OCI-LY3 (cell line): ENCODE measurements at regions not wholly inside any gene's neighbourhood (a gene's known extent, or its start where the extent isn't known, plus 50 kb on each side); places are given as distances from the start of the nearest gene placed in this dataset.
"Not testable (repeated sequence)": the region's sequence is repeated elsewhere in the genome, so short reads cannot be mapped to it uniquely, and the experiment has no call there.

Experiments used
- H2AFZ ChIP-seq: fragments of 200-600, 300-600 bp; shearing (Covaris generic); 2 replicates; pipeline ENCODE4 v1.6.0; 2014; ENCODE audit warnings: antibody characterized with exemption, low read depth, low read length
- H3K27ac ChIP-seq: fragments of 200-600, 300-600 bp; sonication (generic); 2 replicates; pipeline ENCODE4 v1.5.1; 2014; ENCODE audit warnings: mild to moderate bottlenecking, low read length, moderate library complexity, mixed read lengths
- H3K27me3 ChIP-seq: fragments of 200-600, 300-600 bp; sonication (generic); 2 replicates; pipeline ENCODE4 v1.6.1; 2014; ENCODE audit warnings: low read depth, low read length, mixed read lengths
- H3K36me3 ChIP-seq: fragments of 200-600, 300-600 bp; sonication (generic); replicated peaks from 2 replicates; pipeline ENCODE3; 2014; ENCODE audit warnings: low read depth, low read length, mixed read lengths
- H3K4me1 ChIP-seq: fragments of 300-600, 200-600 bp; sonication (generic); 2 replicates; pipeline ENCODE4 v1.6.1; 2014; ENCODE audit warnings: low read length, mixed read lengths
- H3K4me2 ChIP-seq: fragments of 200-600, 300-600 bp; sonication (generic); 2 replicates; pipeline ENCODE4 v1.6.1; 2014; ENCODE audit warnings: low read length, mixed read lengths
- H3K4me3 ChIP-seq: fragments of 300-600, 200-600 bp; sonication (generic); 2 replicates; pipeline ENCODE4 v1.5.1; 2014; ENCODE audit warnings: antibody characterized with exemption, mild to moderate bottlenecking, low read length, moderate library complexity
- H3K79me2 ChIP-seq: fragments of 300-600, 200-600 bp; shearing (Covaris generic); 2 replicates; pipeline ENCODE4 v1.6.1; 2014; ENCODE audit warnings: mild to moderate bottlenecking, low read length, mixed read lengths
- H3K9ac ChIP-seq: fragments of 300-600, 200-600 bp; shearing (Covaris generic); 2 replicates; pipeline ENCODE4 v1.6.0; 2014; ENCODE audit warnings: mild to moderate bottlenecking, low read length, moderate library complexity
- H3K9me3 ChIP-seq: fragments of 200-600, 300-600 bp; shearing (Covaris generic); 2 replicates; pipeline ENCODE4 v1.6.1; 2014; ENCODE audit warnings: low read length, mixed read lengths; ENCODE audit not compliant: insufficient read depth
- H4K20me1 ChIP-seq: fragments of 200-600, 300-600 bp; sonication (generic); 2 replicates; pipeline ENCODE4 v1.6.1; 2016; ENCODE audit warnings: low read length, mixed read lengths; ENCODE audit not compliant: insufficient read depth
- EZH2phosphoT487 ChIP-seq: fragments of 200-600 bp; shearing (Covaris generic); IDR thresholded peaks from 2 replicates; pipeline ENCODE4 v1.6.1; 2018; ENCODE audit warnings: antibody characterized with exemption, mixed run types, low read depth
- TF ChIP-seq, protein P1 (sequence below): fragments of 200-600, 300-600 bp; sonication (generic); IDR thresholded peaks from 2 replicates; pipeline ENCODE4 v1.5.1; 2014; ENCODE audit warnings: antibody characterized with exemption, low read length, low read depth

DNA sequence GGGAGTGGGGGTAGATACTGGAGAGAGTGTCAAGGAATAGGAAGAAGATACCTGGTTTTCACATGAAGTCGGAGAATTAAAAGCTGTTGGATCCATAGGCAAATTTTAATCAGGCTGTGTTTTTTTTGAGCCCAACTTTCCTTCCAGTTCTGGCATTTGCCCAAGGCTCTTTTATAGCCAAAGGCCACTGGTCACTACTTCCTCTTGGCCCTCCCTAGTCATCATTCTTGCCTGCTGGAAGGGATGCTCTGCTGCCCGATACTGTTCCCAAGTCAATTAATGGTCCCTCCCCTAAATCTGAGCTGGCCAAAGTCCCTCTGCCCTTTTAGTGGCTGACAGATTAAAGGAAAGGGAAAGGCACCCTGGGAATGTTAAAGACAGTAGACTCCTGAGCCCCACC is 102.8 kb upstream of the ZNF648 start:
- no peak overlapping the region for H3K9ac ChIP-seq
- no peak overlapping the region for H3K4me3 ChIP-seq
- no peak overlapping the region for H2AFZ ChIP-seq
- H3K27me3 ChIP-seq, result peaks cover 29% of the 10 kb centered on the region
- H3K27ac ChIP-seq, result no peak overlapping the region
- TF ChIP-seq, protein P1, sequence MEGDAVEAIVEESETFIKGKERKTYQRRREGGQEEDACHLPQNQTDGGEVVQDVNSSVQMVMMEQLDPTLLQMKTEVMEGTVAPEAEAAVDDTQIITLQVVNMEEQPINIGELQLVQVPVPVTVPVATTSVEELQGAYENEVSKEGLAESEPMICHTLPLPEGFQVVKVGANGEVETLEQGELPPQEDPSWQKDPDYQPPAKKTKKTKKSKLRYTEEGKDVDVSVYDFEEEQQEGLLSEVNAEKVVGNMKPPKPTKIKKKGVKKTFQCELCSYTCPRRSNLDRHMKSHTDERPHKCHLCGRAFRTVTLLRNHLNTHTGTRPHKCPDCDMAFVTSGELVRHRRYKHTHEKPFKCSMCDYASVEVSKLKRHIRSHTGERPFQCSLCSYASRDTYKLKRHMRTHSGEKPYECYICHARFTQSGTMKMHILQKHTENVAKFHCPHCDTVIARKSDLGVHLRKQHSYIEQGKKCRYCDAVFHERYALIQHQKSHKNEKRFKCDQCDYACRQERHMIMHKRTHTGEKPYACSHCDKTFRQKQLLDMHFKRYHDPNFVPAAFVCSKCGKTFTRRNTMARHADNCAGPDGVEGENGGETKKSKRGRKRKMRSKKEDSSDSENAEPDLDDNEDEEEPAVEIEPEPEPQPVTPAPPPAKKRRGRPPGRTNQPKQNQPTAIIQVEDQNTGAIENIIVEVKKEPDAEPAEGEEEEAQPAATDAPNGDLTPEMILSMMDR, result no peak
- H3K36me3 ChIP-seq, result no peaks in the 10 kb centered on the region
- H3K4me1 ChIP-seq, result no peaks in the 10 kb centered on the region
- no peak overlapping the region for H3K4me2 ChIP-seq
- H3K79me2 ChIP-seq, result no peaks in the 10 kb centered on the region
- peaks cover 7% of the 10 kb centered on the region; the same call in 1 of the 2 replicates for H3K9me3 ChIP-seq
- no peaks in the 10 kb centered on the region for H4K20me1 ChIP-seq

DNA sequence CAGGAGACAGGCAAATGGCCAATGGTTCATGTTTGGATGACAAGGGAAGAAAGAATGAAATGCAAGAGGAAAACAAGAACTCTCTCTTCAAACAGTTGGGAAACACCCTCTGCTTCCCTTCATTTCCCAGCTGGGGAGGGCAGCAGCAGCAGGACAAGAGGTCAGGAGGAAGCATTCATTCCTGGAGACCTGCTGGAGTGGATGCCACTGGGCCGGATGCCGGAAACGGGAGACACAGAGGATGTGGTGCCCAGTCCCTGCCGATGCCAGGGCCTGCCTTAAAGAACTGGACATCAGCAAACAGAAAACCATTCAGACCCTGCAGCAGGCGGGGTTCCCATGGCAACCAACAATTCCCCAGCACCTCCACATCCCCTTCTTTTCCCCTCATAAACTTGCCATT is 102.3 kb upstream of the ZNF648 start:
- Histone ChIP-seq H3K4me2 (no peak overlapping the region), H3K79me2 (no peaks in the 10 kb centered on the region), H4K20me1 (no peaks in the 10 kb centered on the region), H3K27me3 (peaks cover 29% of the 10 kb centered on the region), H3K36me3 (no peaks in the 10 kb centered on the region), H3K9me3 (peaks cover 11% of the 10 kb centered on the region; the same call in 1 of the 2 replicates), H3K4me3 (no peak overlapping the region), H2AFZ (no peak overlapping the region), H3K27ac (no peak overlapping the region), H3K9ac (no peak overlapping the region), H3K4me1 (no peaks in the 10 kb centered on the region)
- no peak for TF ChIP-seq EZH2phosphoT487
- TF ChIP-seq, protein P1, result no peak

DNA sequence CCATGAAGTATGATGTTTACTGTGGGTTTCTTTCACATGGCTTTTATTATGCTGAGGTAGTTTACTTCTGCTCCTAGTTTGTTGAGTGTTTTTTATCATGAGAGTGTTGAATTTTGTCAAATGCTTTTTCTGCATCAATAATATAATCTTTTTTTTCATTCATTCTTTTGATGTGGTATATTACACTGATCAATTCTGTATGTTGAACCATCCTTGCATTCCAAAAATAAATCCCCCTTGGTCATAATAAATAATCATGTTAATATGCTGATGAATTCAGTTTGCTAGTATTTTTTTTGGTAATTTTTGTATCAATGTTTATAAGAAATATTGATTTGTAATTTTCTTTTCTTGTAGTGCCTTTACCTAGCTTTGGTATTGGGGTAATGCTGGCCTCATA is 97.9 kb upstream of the ZNF648 start:
- no peak overlapping the region for H3K9ac ChIP-seq
- H3K4me1 ChIP-seq, result no peaks in the 10 kb centered on the region
- no peak overlapping the region for H3K27ac ChIP-seq
- no peak overlapping the region for H3K4me3 ChIP-seq
- H3K27me3 ChIP-seq, result no peaks in the 10 kb centered on the region; the same call in 1 of the 2 replicates
- no peak overlapping the region for H2AFZ ChIP-seq
- H3K9me3 ChIP-seq, result peaks cover 15% of the 10 kb centered on the region; the same call in 1 of the 2 replicates
- no peaks in the 10 kb centered on the region for H3K79me2 ChIP-seq
- no peak overlapping the region for H3K4me2 ChIP-seq
- no peaks in the 10 kb centered on the region for H4K20me1 ChIP-seq
- TF ChIP-seq EZH2phosphoT487, result no peak
- TF ChIP-seq, protein P1, result no peak
- H3K36me3 ChIP-seq, result no peaks in the 10 kb centered on the region

DNA sequence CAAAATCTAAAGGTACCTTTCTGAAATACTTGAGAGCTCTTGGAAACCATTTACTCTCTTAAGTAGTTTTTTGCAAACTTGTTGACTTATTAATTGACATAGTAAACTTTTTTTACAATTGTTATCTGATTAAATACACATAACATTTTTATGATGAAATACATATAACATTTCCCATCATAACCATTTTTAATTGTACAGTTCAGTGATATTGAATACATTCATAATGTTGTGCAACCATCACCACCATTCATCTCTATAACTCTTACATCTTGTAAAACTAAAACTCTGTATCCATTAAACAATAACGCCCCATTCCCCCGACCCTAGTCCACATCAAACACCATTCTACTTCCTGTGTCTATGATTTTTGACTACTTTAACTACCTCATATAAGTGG is 95.7 kb upstream of the ZNF648 start:
- Histone ChIP-seq H3K4me3 (no peak overlapping the region), H4K20me1 (no peaks in the 10 kb centered on the region), H3K4me2 (no peak overlapping the region), H3K27me3 (no peaks in the 10 kb centered on the region; the same call in 1 of the 2 replicates), H3K9ac (no peak overlapping the region), H3K9me3 (peaks cover 15% of the 10 kb centered on the region; the same call in 1 of the 2 replicates), H3K36me3 (no peaks in the 10 kb centered on the region), H3K79me2 (no peaks in the 10 kb centered on the region), H3K27ac (no peak overlapping the region), H2AFZ (no peak overlapping the region), H3K4me1 (no peaks in the 10 kb centered on the region)
- no peak for TF ChIP-seq EZH2phosphoT487
- TF ChIP-seq, protein P1, result no peak

DNA sequence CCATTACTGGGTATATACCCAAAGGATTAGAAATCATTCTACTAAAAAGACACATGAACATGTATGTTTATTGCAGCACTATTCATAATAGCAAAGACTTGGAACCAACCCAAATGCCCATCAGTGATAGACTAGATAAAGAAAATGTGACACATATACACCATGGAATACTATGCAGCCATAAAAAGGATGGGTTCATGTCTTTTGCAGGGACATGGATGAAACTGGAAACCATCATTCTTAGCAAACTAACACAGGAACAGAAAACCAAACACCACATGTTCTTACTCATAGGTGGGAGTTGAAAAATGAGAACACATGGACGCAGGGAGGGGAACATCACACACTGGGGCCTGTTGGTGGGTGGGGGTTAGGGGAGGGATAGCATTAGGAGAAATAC is 92.9 kb upstream of the ZNF648 start:
- not testable (repeated sequence) for H3K9ac ChIP-seq, H2AFZ ChIP-seq, H3K79me2 ChIP-seq, H3K4me1 ChIP-seq, H3K27me3 ChIP-seq, H4K20me1 ChIP-seq, H3K36me3 ChIP-seq, H3K27ac ChIP-seq, H3K4me2 ChIP-seq, H3K9me3 ChIP-seq, H3K4me3 ChIP-seq
